ENCODE measurements at regions not wholly inside any gene's neighbourhood (a gene's known extent, or its start where the extent isn't known, plus 50 kb on each side); places are given as distances from the start of the nearest gene placed in this dataset.

GRCh38 chr21:19468991-19469715 is 1065.6 kb upstream of the TMPRSS15 start:
- DNase-seq (ENCODE audit: low read depth, low spot score), result no peak
- Histone ChIP-seq H3K36me3 (ENCODE audit: control insufficient read depth, insufficient read depth, low read length) (no peaks in the 10 kb centered on the region), H3K4me1 (ENCODE audit: control insufficient read depth, insufficient read depth, low read length) (no peaks in the 10 kb centered on the region), H3K9me3 (ENCODE audit: control insufficient read depth, insufficient read depth, low read depth, low read length) (no peaks in the 10 kb centered on the region), H3K4me3 (ENCODE audit: low read depth in 2 of 2, low read length in 2 of 2) (no peak overlapping the region), H3K27me3 (ENCODE audit: control insufficient read depth, insufficient read depth, low read length) (no peaks in the 10 kb centered on the region), H3K27ac (ENCODE audit: low read length) (no peak overlapping the region)
- TF ChIP-seq, protein P1, sequence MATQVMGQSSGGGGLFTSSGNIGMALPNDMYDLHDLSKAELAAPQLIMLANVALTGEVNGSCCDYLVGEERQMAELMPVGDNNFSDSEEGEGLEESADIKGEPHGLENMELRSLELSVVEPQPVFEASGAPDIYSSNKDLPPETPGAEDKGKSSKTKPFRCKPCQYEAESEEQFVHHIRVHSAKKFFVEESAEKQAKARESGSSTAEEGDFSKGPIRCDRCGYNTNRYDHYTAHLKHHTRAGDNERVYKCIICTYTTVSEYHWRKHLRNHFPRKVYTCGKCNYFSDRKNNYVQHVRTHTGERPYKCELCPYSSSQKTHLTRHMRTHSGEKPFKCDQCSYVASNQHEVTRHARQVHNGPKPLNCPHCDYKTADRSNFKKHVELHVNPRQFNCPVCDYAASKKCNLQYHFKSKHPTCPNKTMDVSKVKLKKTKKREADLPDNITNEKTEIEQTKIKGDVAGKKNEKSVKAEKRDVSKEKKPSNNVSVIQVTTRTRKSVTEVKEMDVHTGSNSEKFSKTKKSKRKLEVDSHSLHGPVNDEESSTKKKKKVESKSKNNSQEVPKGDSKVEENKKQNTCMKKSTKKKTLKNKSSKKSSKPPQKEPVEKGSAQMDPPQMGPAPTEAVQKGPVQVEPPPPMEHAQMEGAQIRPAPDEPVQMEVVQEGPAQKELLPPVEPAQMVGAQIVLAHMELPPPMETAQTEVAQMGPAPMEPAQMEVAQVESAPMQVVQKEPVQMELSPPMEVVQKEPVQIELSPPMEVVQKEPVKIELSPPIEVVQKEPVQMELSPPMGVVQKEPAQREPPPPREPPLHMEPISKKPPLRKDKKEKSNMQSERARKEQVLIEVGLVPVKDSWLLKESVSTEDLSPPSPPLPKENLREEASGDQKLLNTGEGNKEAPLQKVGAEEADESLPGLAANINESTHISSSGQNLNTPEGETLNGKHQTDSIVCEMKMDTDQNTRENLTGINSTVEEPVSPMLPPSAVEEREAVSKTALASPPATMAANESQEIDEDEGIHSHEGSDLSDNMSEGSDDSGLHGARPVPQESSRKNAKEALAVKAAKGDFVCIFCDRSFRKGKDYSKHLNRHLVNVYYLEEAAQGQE (IDR thresholded peaks at IDR 0.05; ENCODE audit: insufficient read depth in 1 of 2, low read depth in 2 of 2, low read length in 1 of 2), result no peak
- TF ChIP-seq POLR2AphosphoS5 (IDR thresholded peaks at IDR 0.05; ENCODE audit: low read depth, low read length) (no peak), SIN3A (IDR thresholded peaks at IDR 0.05; ENCODE audit: borderline replicate concordance, insufficient read depth, low read depth, low read length) (no peak), CTCF (IDR thresholded peaks at IDR 0.05) (no peak), TCF7L2 (IDR thresholded peaks at IDR 0.05; ENCODE audit: low read depth, low read length) (no peak)
- in situ Hi-C loops (cut with HindIII; ENCODE audit: low pct_unique_long_range_greater_than_20kb, low sequenced_read_pairs) (no loop called here), intact Hi-C loops (cut with micrococcal nuclease; ENCODE audit: unreplicated experiment) (no loop called here)
- ChIA-PET POLR2A (no interaction called here), CTCF (no interaction called here)
- no peak for ATAC-seq
- no TSS peak for BruUV-seq (replicated peaks)

DNA sequence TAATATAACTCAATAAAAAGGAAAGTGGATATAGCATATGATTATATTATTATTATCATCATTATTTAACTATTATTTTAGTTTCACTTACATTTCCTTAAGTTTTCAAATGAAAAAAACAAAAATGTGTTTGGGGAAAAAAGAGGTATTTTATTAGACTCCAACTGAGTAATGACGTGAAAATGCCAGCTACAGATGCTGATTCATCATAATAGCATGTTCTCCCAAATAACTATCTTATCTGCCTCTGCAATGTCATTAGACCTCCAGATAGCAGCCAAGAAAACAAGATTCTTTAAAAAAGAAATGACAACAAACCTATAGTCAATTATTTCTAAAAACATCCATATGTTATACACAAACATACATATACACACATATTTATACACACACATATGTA is 1071.9 kb upstream of the TMPRSS15 start:
- intact Hi-C loops (cut with micrococcal nuclease; ENCODE audit: unreplicated experiment), result no loop called here
- Histone ChIP-seq H3K36me3 (ENCODE audit: control insufficient read depth, insufficient read depth, low read length) (no peaks in the 10 kb centered on the region), H3K27me3 (ENCODE audit: control insufficient read depth, insufficient read depth, low read length) (no peaks in the 10 kb centered on the region), H3K4me1 (ENCODE audit: control insufficient read depth, insufficient read depth, low read length) (no peaks in the 10 kb centered on the region), H3K4me3 (ENCODE audit: low read depth in 2 of 2, low read length in 2 of 2) (no peak overlapping the region), H3K27ac (ENCODE audit: low read length) (no peak overlapping the region), H3K9me3 (ENCODE audit: control insufficient read depth, insufficient read depth, low read depth, low read length) (no peaks in the 10 kb centered on the region)
- TF ChIP-seq, protein P1 (IDR thresholded peaks at IDR 0.05; ENCODE audit: insufficient read depth in 1 of 2, low read depth in 2 of 2, low read length in 1 of 2), result no peak
- TF ChIP-seq CTCF (IDR thresholded peaks at IDR 0.05) (no peak), TCF7L2 (IDR thresholded peaks at IDR 0.05; ENCODE audit: low read depth, low read length) (no peak), POLR2AphosphoS5 (IDR thresholded peaks at IDR 0.05; ENCODE audit: low read depth, low read length) (no peak), SIN3A (IDR thresholded peaks at IDR 0.05; ENCODE audit: borderline replicate concordance, insufficient read depth, low read depth, low read length) (no peak)
- POLR2A ChIA-PET, result no interaction called here
- no peak for ATAC-seq
- in situ Hi-C loops (cut with HindIII; ENCODE audit: low pct_unique_long_range_greater_than_20kb, low sequenced_read_pairs), result no loop called here
- DNase-seq (ENCODE audit: low read depth, low spot score), result no peak
- BruUV-seq (replicated peaks), result no TSS peak
- CTCF ChIA-PET, result no interaction called here
